GM23338 (cell line): ENCODE measurements at regions not wholly inside any gene's neighbourhood (a gene's known extent, or its start where the extent isn't known, plus 50 kb on each side); places are given as distances from the start of the nearest gene placed in this dataset.

Source experiments
- CREB1 ChIP-seq: fragments of 250-450 bp; sonication (Bioruptor Pico); IDR thresholded peaks from 2 replicates; pipeline ENCODE4 v1.5.0; 2020; ENCODE audit warnings: low read depth, mild to moderate bottlenecking, moderate library complexity
- EZH2 ChIP-seq: fragments of 200-600 bp; sonication (generic); IDR thresholded peaks from one replicate; pipeline ENCODE4 v1.8.0; 2017; ENCODE audit warnings: antibody characterized with exemption, mild to moderate bottlenecking, low read depth; ENCODE audit not compliant: unreplicated experiment
- EZH2phosphoT487 ChIP-seq: fragments of 200-600 bp; sonication (generic); IDR thresholded peaks from one replicate; pipeline ENCODE4 v1.8.1; 2018; ENCODE audit warnings: antibody characterized with exemption; ENCODE audit not compliant: unreplicated experiment
- JUNB ChIP-seq: IDR thresholded peaks from one replicate; pipeline ENCODE4 v1.6.1; 2016; ENCODE audit warnings: antibody characterized with exemption; ENCODE audit not compliant: unreplicated experiment
- NANOG ChIP-seq: IDR thresholded peaks from 2 replicates; pipeline ENCODE4 v1.6.1; 2016; ENCODE audit warnings: antibody characterized with exemption, borderline replicate concordance
- POLR2AphosphoS5 ChIP-seq: IDR thresholded peaks from 2 replicates; pipeline ENCODE4 v1.6.1; 2016; ENCODE audit warnings: antibody characterized with exemption, low read depth
- STAT1 ChIP-seq: IDR thresholded peaks from one replicate; pipeline ENCODE4 v1.6.1; 2016; ENCODE audit warnings: antibody characterized with exemption; ENCODE audit not compliant: unreplicated experiment
- ZNF114 ChIP-seq: fragments of 250-450 bp; sonication (Bioruptor Pico); IDR thresholded peaks from 2 replicates; pipeline ENCODE4 v1.5.0; 2020; ENCODE audit warnings: mild to moderate bottlenecking, moderate library complexity
- ZNF331 ChIP-seq: fragments of 250-450 bp; sonication (Bioruptor Pico); IDR thresholded peaks from 2 replicates; pipeline ENCODE4 v1.5.0; 2020; ENCODE audit warnings: low read depth, mild to moderate bottlenecking, moderate library complexity
- TF ChIP-seq, protein P1 (sequence below), 2 experiments: fragments of 200-600 bp in 1 of 2; sonication (generic) in 1 of 2; conservative IDR thresholded peaks; 2 replicates each; pipeline versions ENCODE4 v1.5.1 to v1.6.1; 2016 to 2017; ENCODE audit warnings: antibody characterized with exemption in 2 of 2, low read depth in 2 of 2, mild to moderate bottlenecking in 2 of 2, moderate library complexity in 1 of 2
- TF ChIP-seq, protein P2 (sequence below): IDR thresholded peaks from one replicate; pipeline ENCODE4 v1.6.1; 2018; ENCODE audit warnings: antibody characterized with exemption; ENCODE audit not compliant: unreplicated experiment
- TF ChIP-seq, protein P3 (sequence below): IDR thresholded peaks from 2 replicates; pipeline ENCODE4 v1.6.1; 2016; ENCODE audit warnings: antibody characterized with exemption

DNA sequence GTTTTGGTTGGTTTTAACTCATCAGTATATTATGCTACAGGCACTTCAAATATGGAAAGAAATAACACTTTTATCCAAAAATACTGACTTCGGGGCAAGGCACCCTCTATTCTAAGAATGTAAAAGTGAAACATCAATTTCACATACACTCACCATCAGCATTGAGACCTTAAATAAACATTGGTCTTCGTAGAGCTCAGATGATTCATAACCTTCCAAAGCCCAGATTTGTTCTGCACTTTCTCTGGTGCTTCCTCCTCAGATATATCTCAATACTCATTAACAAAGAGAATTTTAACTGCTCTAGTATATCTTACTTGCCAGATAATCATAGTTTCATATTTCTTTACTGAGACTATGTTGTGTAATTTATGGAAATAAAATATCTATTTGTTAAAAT, 794.3 kb downstream of the LIG4 start:
- TF ChIP-seq EZH2phosphoT487 = no peak
- TF ChIP-seq, protein P1, sequence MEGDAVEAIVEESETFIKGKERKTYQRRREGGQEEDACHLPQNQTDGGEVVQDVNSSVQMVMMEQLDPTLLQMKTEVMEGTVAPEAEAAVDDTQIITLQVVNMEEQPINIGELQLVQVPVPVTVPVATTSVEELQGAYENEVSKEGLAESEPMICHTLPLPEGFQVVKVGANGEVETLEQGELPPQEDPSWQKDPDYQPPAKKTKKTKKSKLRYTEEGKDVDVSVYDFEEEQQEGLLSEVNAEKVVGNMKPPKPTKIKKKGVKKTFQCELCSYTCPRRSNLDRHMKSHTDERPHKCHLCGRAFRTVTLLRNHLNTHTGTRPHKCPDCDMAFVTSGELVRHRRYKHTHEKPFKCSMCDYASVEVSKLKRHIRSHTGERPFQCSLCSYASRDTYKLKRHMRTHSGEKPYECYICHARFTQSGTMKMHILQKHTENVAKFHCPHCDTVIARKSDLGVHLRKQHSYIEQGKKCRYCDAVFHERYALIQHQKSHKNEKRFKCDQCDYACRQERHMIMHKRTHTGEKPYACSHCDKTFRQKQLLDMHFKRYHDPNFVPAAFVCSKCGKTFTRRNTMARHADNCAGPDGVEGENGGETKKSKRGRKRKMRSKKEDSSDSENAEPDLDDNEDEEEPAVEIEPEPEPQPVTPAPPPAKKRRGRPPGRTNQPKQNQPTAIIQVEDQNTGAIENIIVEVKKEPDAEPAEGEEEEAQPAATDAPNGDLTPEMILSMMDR (conservative IDR thresholded peaks at IDR 0.05; ENCODE audit: low read depth in 2 of 2) = no peak
- no peak for TF ChIP-seq EZH2
- no peak for TF ChIP-seq CREB1
- TF ChIP-seq POLR2AphosphoS5 = no peak
- TF ChIP-seq, protein P2, sequence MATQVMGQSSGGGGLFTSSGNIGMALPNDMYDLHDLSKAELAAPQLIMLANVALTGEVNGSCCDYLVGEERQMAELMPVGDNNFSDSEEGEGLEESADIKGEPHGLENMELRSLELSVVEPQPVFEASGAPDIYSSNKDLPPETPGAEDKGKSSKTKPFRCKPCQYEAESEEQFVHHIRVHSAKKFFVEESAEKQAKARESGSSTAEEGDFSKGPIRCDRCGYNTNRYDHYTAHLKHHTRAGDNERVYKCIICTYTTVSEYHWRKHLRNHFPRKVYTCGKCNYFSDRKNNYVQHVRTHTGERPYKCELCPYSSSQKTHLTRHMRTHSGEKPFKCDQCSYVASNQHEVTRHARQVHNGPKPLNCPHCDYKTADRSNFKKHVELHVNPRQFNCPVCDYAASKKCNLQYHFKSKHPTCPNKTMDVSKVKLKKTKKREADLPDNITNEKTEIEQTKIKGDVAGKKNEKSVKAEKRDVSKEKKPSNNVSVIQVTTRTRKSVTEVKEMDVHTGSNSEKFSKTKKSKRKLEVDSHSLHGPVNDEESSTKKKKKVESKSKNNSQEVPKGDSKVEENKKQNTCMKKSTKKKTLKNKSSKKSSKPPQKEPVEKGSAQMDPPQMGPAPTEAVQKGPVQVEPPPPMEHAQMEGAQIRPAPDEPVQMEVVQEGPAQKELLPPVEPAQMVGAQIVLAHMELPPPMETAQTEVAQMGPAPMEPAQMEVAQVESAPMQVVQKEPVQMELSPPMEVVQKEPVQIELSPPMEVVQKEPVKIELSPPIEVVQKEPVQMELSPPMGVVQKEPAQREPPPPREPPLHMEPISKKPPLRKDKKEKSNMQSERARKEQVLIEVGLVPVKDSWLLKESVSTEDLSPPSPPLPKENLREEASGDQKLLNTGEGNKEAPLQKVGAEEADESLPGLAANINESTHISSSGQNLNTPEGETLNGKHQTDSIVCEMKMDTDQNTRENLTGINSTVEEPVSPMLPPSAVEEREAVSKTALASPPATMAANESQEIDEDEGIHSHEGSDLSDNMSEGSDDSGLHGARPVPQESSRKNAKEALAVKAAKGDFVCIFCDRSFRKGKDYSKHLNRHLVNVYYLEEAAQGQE = no peak
- TF ChIP-seq, protein P3, sequence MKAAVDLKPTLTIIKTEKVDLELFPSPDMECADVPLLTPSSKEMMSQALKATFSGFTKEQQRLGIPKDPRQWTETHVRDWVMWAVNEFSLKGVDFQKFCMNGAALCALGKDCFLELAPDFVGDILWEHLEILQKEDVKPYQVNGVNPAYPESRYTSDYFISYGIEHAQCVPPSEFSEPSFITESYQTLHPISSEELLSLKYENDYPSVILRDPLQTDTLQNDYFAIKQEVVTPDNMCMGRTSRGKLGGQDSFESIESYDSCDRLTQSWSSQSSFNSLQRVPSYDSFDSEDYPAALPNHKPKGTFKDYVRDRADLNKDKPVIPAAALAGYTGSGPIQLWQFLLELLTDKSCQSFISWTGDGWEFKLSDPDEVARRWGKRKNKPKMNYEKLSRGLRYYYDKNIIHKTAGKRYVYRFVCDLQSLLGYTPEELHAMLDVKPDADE = no peak
- TF ChIP-seq ZNF114 (CRISPR knock-in tag) = no peak
- no peak for TF ChIP-seq NANOG
- no peak for TF ChIP-seq JUNB
- no peak for TF ChIP-seq ZNF331 (CRISPR knock-in tag)
- TF ChIP-seq STAT1 = no peak
